Kidney epithelial cell (primary cell): ENCODE measurements at regions not wholly inside any gene's neighbourhood (a gene's known extent, or its start where the extent isn't known, plus 50 kb on each side); places are given as distances from the start of the nearest gene placed in this dataset.

ENCODE experiments used
- DNase-seq: peaks from one replicate; pipeline ENCODE4 v3.0.0-alpha.2; 2010; ENCODE audit warnings: low read depth
- H3K27me3 ChIP-seq: 2 replicates; pipeline ENCODE4 v1.6.0; 2011; ENCODE audit warnings: low read length; ENCODE audit not compliant: control insufficient read depth, insufficient read depth
- H3K36me3 ChIP-seq: 2 replicates; pipeline ENCODE4 v1.5.1; 2011; ENCODE audit warnings: low read length; ENCODE audit not compliant: control insufficient read depth, insufficient read depth
- H3K4me3 ChIP-seq: 2 replicates; pipeline ENCODE4 v1.5.1; 2011; ENCODE audit warnings: low read depth, mild to moderate bottlenecking, control low read depth, low read length
- CTCF ChIP-seq: IDR thresholded peaks from 2 replicates; pipeline ENCODE4 v1.5.1; 2011; ENCODE audit warnings: mild to moderate bottlenecking, moderate library complexity, low read length, control low read depth, inconsistent platforms; ENCODE audit not compliant: insufficient read depth, poor library complexity, severe bottlenecking

- TF ChIP-seq CTCF: no peak
- H3K27me3 ChIP-seq: peaks cover 31% of the 10 kb centered on the region
These were observed 137.8 kb downstream of the ENGASE start for GRCh38 chr17:79212149-79213087.

GRCh38 chr17:79211061-79211770 is 136.6 kb downstream of the ENGASE start:
- H3K4me3 ChIP-seq: no peak overlapping the region
- TF ChIP-seq CTCF: no peak
- peaks cover 26% of the 10 kb centered on the region for H3K27me3 ChIP-seq
- DNase-seq: no peak
- no peaks in the 10 kb centered on the region for H3K36me3 ChIP-seq

More at GRCh38 chr17:79212149-79213087, 137.8 kb downstream of the ENGASE start:
- Histone ChIP-seq H3K4me3 (no peak overlapping the region), H3K36me3 (no peaks in the 10 kb centered on the region)
- DNase-seq: no peak

GRCh38 chr17:79210638-79211037 is 136.0 kb downstream of the ENGASE start:
- peaks cover 25% of the 10 kb centered on the region for H3K27me3 ChIP-seq
- DNase-seq: no peak
- TF ChIP-seq CTCF: no peak
- no peak overlapping the region for H3K4me3 ChIP-seq
- H3K36me3 ChIP-seq: no peaks in the 10 kb centered on the region

GRCh38 chr17:79207960-79208359 is 133.3 kb downstream of the ENGASE start:
- TF ChIP-seq CTCF: no peak
- DNase-seq: no peak
- Histone ChIP-seq H3K27me3 (peaks cover 9% of the 10 kb centered on the region), H3K36me3 (no peaks in the 10 kb centered on the region), H3K4me3 (no peak overlapping the region)

- Histone ChIP-seq H3K4me3 (no peak overlapping the region), H3K27me3 (peaks cover 4% of the 10 kb centered on the region), H3K36me3 (no peaks in the 10 kb centered on the region)
- no peak for TF ChIP-seq CTCF
- no peak for DNase-seq
These were observed 131.1 kb downstream of the ENGASE start for GRCh38 chr17:79205688-79206205.
